Skeletal muscle satellite cell (primary cell): ENCODE measurements at regions not wholly inside any gene's neighbourhood (a gene's known extent, or its start where the extent isn't known, plus 50 kb on each side); places are given as distances from the start of the nearest gene placed in this dataset.
"Not testable (repeated sequence)": the region's sequence is repeated elsewhere in the genome, so short reads cannot be mapped to it uniquely, and the experiment has no call there.

Source experiments
- H3K27me3 ChIP-seq: 2 replicates; pipeline ENCODE4 v1.7.0; 2013; ENCODE audit warnings: low read length; ENCODE audit not compliant: control insufficient read depth, insufficient read depth
- H3K36me3 ChIP-seq: 2 replicates; pipeline ENCODE4 v1.7.0; 2013; ENCODE audit warnings: mild to moderate bottlenecking, control low read depth, low read length; ENCODE audit not compliant: insufficient read depth
- H3K4me1 ChIP-seq: 2 replicates; pipeline ENCODE4 v1.7.0; 2013; ENCODE audit warnings: low read length; ENCODE audit not compliant: control insufficient read depth, insufficient read depth
- H3K4me2 ChIP-seq: 2 replicates; pipeline ENCODE4 v1.7.0; 2013; ENCODE audit warnings: mild to moderate bottlenecking, low read length
- H3K4me3 ChIP-seq: 2 replicates; pipeline ENCODE4 v1.7.0; 2013; ENCODE audit warnings: low read length
- H3K9ac ChIP-seq: 2 replicates; pipeline ENCODE4 v1.7.0; 2013; ENCODE audit warnings: mild to moderate bottlenecking, low read depth, low read length, moderate library complexity
- H3K9me3 ChIP-seq: replicated peaks from 2 replicates; pipeline ENCODE4 v1.7.0; 2013; ENCODE audit warnings: mild to moderate bottlenecking, control low read depth, low read length

DNA sequence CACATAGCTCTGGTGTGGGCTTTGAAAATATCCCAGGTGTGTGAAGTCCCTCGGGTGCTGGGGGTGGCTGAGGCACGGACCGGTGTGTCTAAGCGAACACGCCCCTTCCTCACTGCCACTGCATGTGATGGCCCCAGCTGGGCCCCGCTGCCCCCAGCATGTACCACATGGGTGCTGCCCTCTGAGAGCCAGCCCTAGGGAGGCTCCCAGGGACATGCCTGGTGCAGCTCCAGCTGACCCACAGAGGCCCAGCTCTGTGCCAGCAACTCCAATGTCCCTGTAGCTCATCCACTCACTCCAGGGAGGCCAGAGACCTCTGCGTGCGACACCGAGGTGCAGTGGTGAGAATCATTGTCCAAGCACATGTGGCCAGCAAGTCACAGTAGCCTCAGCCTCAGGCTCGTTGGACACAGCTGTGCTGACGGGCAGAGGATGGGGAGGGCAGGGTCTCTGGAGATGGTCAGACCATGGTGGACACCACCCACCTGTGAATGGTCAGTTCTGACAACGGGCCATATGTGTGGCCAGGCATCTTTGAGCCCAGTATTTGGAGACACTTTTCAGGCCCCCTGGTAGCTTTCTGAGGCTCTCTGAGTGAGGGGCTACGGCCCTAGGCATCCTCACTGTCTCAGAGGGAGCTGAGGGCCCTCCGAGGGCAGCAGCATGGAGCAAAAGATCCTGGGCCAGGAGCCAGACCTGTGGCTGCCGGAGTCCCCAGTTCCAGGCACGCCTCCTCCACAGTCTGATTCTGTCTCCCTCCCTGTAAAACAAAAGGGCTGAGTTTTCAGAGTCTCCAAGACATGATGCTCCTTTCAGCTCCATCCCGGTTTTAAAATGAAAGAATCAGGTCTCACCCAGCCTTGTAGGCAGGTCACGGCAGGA is 220.7 kb downstream of the NDUFA10 start:
- Histone ChIP-seq H3K36me3 (no peaks in the 10 kb centered on the region), H3K9ac (no peak overlapping the region), H3K4me2 (no peak overlapping the region), H3K4me1 (no peaks in the 10 kb centered on the region), H3K4me3 (no peak overlapping the region), H3K27me3 (no peaks in the 10 kb centered on the region), H3K9me3 (peaks cover 12% of the 10 kb centered on the region)

DNA sequence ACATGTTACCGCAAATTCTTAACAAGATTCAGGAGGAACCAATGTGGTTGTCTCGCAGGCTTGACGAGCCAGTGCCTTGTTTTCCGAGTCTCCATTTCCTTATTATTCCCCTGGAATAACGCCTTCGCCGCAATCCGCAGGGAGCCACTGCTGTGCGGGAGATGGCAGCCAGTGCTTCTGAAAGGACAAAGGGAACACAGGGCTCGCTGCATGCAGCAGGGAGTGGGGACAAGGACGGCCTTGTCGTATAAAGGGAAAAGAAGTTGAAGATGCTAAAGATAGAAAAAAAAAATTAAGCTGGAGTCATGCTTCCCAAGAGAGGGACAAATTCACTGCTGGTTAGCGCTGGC is 221.4 kb downstream of the NDUFA10 start:
- H3K36me3 ChIP-seq = no peaks in the 10 kb centered on the region
- no peaks in the 10 kb centered on the region for H3K4me1 ChIP-seq
- no peak overlapping the region for H3K9ac ChIP-seq
- H3K27me3 ChIP-seq = no peaks in the 10 kb centered on the region
- no peak overlapping the region for H3K4me3 ChIP-seq
- peaks cover 12% of the 10 kb centered on the region for H3K9me3 ChIP-seq
- H3K4me2 ChIP-seq = no peak overlapping the region

DNA sequence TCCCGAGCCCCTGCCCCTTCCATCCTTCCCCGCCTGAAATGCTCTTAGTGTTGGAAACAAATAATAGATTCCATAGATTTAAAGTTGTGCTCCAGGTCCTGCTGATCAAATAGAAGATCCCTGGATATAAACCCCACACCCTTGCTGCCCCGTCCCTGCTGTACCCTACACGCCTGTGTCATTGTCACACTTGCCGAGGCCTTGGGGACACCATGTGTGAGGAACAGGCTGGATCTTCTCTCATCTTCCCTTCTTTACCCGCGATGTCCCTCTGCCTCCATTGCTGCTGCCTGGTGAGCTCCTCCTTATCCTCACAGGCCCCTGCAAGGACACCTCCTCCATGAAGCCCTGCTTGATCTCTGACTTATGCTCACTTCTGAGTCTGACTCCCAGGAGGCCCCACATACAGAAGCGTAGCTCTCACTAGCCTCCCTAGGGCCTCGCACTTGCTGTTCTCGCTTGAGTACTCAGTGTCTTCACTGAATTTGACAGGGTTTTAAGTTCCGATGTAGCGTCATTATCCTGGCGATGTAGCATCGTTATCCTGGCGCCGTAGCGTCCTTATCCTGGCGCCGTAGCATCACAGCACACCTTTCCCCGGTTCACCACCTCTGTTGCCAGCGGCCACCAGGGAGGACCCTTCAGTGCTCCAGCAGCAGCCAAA is 221.9 kb downstream of the NDUFA10 start:
- Histone ChIP-seq H3K4me2 (no peak overlapping the region), H3K4me3 (no peak overlapping the region), H3K4me1 (no peaks in the 10 kb centered on the region), H3K9ac (no peak overlapping the region), H3K27me3 (no peaks in the 10 kb centered on the region), H3K36me3 (no peaks in the 10 kb centered on the region), H3K9me3 (peaks cover 12% of the 10 kb centered on the region)

DNA sequence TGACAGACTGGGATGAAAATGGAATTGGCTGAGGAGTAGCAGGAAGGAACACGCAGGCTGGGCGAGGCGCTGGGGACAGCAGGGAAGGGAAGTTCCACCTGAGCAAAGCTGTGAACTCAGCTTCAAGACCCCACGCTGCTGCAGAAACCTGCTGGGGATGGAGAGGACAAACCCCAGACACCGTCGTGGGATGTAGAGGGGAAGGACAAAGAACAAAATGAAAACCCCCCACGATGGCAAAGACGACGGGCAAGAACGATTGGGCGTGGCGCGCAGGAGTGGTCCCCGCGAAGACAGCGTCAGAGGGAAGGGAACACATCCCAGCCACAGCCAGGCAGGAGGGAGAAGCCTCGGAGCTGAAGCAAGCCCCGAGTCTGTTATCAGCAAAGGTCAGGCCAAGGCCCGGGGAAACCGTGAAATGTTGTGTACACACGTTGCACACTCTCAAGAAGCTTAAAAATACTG is 222.9 kb downstream of the NDUFA10 start:
- Histone ChIP-seq H3K4me1 (no peaks in the 10 kb centered on the region), H3K9me3 (peaks cover 12% of the 10 kb centered on the region), H3K36me3 (no peaks in the 10 kb centered on the region), H3K9ac (no peak overlapping the region), H3K27me3 (no peaks in the 10 kb centered on the region), H3K4me2 (no peak overlapping the region), H3K4me3 (no peak overlapping the region)

DNA sequence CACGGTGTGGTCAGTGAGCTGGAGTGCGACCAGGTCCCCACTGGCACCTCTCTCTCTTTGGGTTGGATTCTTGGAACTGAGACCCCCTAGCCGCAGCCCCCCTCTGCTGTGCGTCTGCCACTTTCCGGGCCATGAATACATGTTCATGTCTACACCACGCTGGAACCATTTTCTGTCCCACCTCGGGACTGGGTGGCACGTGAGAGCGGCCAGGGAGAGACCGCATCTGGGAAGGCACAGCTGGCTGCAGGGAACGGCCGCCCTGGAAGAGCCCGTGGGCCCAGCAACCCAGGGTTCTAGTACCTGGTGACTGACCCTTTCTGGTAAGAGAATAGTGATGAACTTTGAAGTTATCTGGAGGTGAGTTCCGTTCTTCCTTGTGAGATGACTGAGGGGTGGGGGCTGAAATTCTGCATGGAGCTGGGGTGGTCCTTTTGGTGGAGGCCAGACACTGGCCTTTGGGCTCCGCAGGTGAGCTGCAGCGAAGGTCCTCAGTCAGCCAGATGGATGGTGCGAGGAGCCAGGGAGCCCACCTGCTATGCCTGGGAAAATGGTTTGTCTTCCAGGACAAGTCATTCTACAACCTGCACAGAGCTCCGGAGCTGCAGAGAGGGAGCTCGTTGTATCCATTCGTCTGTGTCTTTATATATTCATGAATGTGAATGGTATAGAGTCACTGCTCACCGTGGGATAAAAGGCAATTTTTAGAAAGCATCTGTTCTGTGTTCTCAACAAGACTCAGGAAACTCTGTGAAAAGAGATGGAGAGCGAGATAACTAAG is 223.5 kb downstream of the NDUFA10 start:
- no peaks in the 10 kb centered on the region for H3K36me3 ChIP-seq
- no peak overlapping the region for H3K9ac ChIP-seq
- H3K27me3 ChIP-seq = no peaks in the 10 kb centered on the region
- H3K4me1 ChIP-seq = no peaks in the 10 kb centered on the region
- no peak overlapping the region for H3K4me2 ChIP-seq
- H3K9me3 ChIP-seq = peaks cover 12% of the 10 kb centered on the region
- H3K4me3 ChIP-seq = no peak overlapping the region

DNA sequence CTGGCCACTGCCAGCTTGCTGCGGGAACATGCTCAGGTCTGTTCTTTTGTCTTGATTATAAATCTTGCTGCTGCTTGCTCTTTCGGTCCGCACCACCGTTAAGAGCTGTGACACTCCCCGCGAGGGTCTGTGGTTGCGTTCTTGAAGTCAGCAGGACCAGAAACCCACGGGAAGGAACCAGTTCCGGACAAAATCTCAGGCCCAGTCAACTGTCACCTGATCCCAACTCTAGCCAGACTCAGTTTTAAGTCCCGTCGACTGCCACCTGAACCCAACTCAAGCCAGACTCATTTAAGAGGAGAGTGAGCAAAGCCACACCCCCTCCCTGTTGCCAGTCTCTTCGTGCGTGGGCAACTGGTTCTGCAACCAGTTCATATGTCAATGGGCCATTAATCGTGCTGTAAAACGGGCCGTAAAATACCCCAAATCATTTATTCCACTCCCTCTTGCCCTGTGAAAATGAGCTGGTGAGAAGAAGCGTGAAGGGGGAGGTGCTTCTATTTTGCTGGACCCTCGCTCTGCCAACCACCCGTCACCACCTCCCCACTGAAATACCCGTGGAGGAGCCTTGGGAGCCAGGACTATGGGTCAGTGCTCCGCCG is 224.3 kb downstream of the NDUFA10 start:
- H3K9me3 ChIP-seq = peaks cover 12% of the 10 kb centered on the region
- H3K9ac ChIP-seq = no peak overlapping the region
- no peak overlapping the region for H3K4me2 ChIP-seq
- no peaks in the 10 kb centered on the region for H3K27me3 ChIP-seq
- no peaks in the 10 kb centered on the region for H3K36me3 ChIP-seq
- H3K4me1 ChIP-seq = no peaks in the 10 kb centered on the region
- H3K4me3 ChIP-seq = no peak overlapping the region

DNA sequence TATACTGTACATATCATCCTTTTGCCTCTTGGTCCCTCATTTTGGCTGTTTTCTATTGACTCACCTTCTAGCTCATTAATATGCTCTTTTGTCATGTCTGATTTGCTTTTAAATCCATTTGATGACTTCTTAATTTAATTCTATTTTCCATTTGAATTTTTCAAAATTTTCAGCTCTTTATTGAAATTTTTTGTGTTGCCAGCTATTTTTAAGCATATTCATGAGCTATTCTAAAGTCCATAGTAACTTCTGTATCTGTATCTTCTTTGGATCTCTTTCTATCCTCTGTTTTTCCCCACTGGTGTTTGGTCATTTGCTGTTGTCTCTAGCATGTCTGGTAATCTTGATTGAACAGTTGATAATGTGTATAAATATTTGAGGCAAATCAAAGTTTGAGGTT is 227.8 kb downstream of the NDUFA10 start:
- no peaks in the 10 kb centered on the region for H3K36me3 ChIP-seq
- no peaks in the 10 kb centered on the region for H3K27me3 ChIP-seq
- no peak overlapping the region for H3K9ac ChIP-seq
- H3K4me1 ChIP-seq = no peaks in the 10 kb centered on the region
- peaks cover 4% of the 10 kb centered on the region for H3K9me3 ChIP-seq
- no peak overlapping the region for H3K4me2 ChIP-seq
- H3K4me3 ChIP-seq = no peak overlapping the region

DNA sequence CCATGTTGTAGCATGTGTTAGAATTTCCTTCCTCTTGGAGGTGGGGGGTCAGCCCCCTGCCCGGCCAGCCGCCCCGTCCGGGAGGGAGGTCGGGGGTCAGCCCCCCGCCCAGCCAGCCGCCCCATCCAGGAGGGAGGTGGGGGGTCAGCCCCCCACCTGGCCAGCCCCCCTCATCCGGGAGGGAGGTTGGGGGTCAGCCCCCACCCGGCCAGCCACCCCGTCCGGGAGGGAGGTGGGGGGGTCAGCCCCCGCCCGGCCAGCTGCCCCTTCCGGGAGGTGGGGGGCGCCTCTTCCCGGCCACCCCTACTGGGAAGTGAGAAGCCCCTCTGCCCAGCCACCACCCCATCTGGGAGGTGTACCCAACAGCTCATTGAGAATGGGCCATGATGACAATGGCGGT is 229.4 kb downstream of the NDUFA10 start:
- H3K4me2 ChIP-seq, H3K36me3 ChIP-seq, H3K4me1 ChIP-seq, H3K9me3 ChIP-seq, H3K27me3 ChIP-seq, H3K4me3 ChIP-seq, H3K9ac ChIP-seq: not testable (repeated sequence)

DNA sequence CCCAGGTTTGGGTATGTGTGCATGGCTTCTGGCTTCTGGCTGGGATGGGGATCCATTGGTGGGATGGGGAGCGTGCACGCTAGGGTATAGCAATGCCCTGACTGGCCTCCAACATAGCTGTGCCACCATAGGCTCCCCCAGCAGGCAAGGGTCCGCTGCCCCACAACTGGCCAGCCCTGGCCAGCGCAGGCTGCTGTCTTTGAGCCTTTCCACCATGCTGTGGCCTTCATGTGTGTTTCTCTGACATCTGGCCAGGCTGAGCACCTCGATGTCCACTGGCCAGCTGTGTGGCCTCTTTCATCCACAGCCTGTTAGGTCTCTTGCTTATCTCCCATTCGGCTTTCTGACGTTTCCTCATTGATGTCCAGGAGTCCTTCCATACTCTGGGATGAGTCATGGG is 231.3 kb downstream of the NDUFA10 start:
- no peak overlapping the region for H3K9ac ChIP-seq
- no peaks in the 10 kb centered on the region for H3K9me3 ChIP-seq

DNA sequence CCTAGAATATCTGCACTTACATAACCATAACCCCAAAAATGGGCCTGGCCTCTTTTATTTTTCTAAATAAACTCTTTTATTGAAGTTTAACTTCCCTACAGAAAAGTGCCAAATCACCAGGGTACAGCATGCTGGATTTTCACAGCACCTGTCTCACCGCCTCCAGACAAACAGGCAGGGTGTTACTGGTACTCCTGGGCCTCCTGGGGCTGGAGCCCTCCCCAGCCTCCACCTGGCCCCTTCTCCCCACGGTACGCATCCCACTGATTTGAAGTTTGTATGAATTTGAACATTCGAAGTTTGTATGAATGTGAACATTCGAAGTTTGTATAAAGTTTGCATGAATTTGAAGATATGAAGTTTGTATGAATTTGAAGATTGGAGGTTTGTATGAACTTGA is 232.1 kb downstream of the NDUFA10 start:
- Histone ChIP-seq H3K4me2 (no peak overlapping the region), H3K4me3 (no peak overlapping the region), H3K36me3 (no peaks in the 10 kb centered on the region), H3K27me3 (no peaks in the 10 kb centered on the region), H3K4me1 (no peaks in the 10 kb centered on the region), H3K9me3 (no peaks in the 10 kb centered on the region), H3K9ac (no peak overlapping the region)

More for the DNA sequence above, 231.3 kb downstream of the NDUFA10 start:
- H3K4me3 ChIP-seq = no peak overlapping the region
- no peak overlapping the region for H3K4me2 ChIP-seq
- no peaks in the 10 kb centered on the region for H3K4me1 ChIP-seq
- no peaks in the 10 kb centered on the region for H3K27me3 ChIP-seq
- no peaks in the 10 kb centered on the region for H3K36me3 ChIP-seq

DNA sequence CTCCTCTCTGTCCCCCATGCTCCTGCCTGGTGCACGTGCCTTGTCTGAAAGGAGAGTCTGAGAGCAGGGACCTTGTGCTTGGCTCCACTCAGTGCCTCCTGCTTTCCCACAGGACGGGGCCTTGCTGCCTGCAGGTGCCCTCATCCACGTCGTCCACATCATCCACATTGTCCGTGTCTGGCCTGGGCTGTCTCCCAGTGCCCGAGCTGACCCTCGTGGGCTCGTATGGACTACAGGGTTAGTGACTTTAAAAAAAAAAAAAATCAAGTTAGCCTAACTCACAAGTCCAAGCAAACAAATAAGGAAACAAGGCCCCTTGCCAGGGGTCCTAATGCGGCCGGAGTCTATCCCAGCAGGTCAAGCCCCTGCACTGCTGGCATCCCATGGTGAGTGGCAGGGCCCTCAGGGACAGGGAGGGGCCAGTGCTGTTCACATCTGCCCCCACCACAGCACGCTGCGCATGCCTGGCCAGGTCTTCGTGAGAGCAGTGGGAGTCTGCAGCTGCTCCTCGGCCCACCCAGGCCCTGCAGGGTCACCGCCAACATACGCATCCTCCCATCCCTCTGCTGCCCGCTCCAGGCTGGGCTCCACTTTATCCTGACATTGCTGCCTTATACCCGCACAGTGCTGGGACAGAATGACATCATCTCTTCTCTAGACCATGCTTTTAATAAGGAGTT is 232.6 kb downstream of the NDUFA10 start:
- Histone ChIP-seq H3K9me3 (no peaks in the 10 kb centered on the region), H3K4me3 (no peak overlapping the region)

More for the DNA sequence above, 232.6 kb downstream of the NDUFA10 start:
- Histone ChIP-seq H3K4me2 (no peak overlapping the region), H3K4me1 (no peaks in the 10 kb centered on the region), H3K27me3 (no peaks in the 10 kb centered on the region), H3K9ac (no peak overlapping the region), H3K36me3 (no peaks in the 10 kb centered on the region)
